ENCODE measurements at regions not wholly inside any gene's neighbourhood (a gene's known extent, or its start where the extent isn't known, plus 50 kb on each side); places are given as distances from the start of the nearest gene placed in this dataset.

GRCh38 chr1:83769594-83770318, 229.2 kb downstream of the TTLL7 start:
- no peak for DNase-seq

GRCh38 chr1:83769072-83769471, 229.9 kb downstream of the TTLL7 start:
- DNase-seq: no peak

GRCh38 chr1:83766241-83766691, 232.7 kb downstream of the TTLL7 start:
- DNase-seq: no peak

- DNase-seq: no peak
Observed at GRCh38 chr1:83765125-83765524, 233.8 kb downstream of the TTLL7 start.

- DNase-seq: no peak
Observed at GRCh38 chr1:83764209-83764608, 234.7 kb downstream of the TTLL7 start.

- no peak for DNase-seq
Observed at GRCh38 chr1:83763361-83764095, 235.4 kb downstream of the TTLL7 start.

GRCh38 chr1:83762416-83762815, 236.5 kb downstream of the TTLL7 start:
- DNase-seq: no peak

- DNase-seq: no peak
Observed at GRCh38 chr1:83762039-83762365, 236.9 kb downstream of the TTLL7 start.

- no peak for DNase-seq
Observed at GRCh38 chr1:83761167-83762038, 237.5 kb downstream of the TTLL7 start.

GRCh38 chr1:83760226-83761021, 238.5 kb downstream of the TTLL7 start:
- no peak for DNase-seq

- no peak for DNase-seq
Observed at GRCh38 chr1:83756984-83757717, 241.8 kb downstream of the TTLL7 start.

GRCh38 chr1:83751602-83752001, 247.3 kb downstream of the TTLL7 start:
- no peak for DNase-seq

- DNase-seq: no peak
Observed at GRCh38 chr1:83750201-83750600, 248.7 kb downstream of the TTLL7 start.

GRCh38 chr1:83747853-83748482, 251.0 kb downstream of the TTLL7 start:
- DNase-seq: no peak

GRCh38 chr1:83746234-83746633, 252.7 kb downstream of the TTLL7 start:
- DNase-seq: no peak

- no peak for DNase-seq
Observed at GRCh38 chr1:83742446-83742845, 256.5 kb downstream of the TTLL7 start.

GRCh38 chr1:83741770-83742169, 257.2 kb downstream of the TTLL7 start:
- DNase-seq: no peak

- DNase-seq: no peak
Observed at GRCh38 chr1:83741348-83741747, 257.6 kb downstream of the TTLL7 start.

- DNase-seq: no peak
Observed at GRCh38 chr1:83735526-83735925, 263.4 kb downstream of the TTLL7 start.

GRCh38 chr1:83734420-83734819, 264.5 kb downstream of the TTLL7 start:
- DNase-seq: no peak

GRCh38 chr1:83725735-83726360, 273.1 kb downstream of the TTLL7 start:
- DNase-seq: no peak
